K562 (cell line): ENCODE measurements at regions not wholly inside any gene's neighbourhood (a gene's known extent, or its start where the extent isn't known, plus 50 kb on each side); places are given as distances from the start of the nearest gene placed in this dataset.
A peak's percentile ranks its signal among the peaks of the same experiment; 100 is the strongest.

Experiments used
- ARID1B ChIP-seq: fragments of 450-650 bp; IDR thresholded peaks from 2 replicates; pipeline ENCODE4 v1.6.1; 2016; ENCODE audit warnings: antibody characterized with exemption, mild to moderate bottlenecking, inconsistent platforms
- BCL6 ChIP-seq: fragments of 250-450 bp; sonication (Bioruptor Pico); IDR thresholded peaks from 2 replicates; pipeline ENCODE4 v1.4.0; 2020
- CBX8 ChIP-seq: fragments of 200-600 bp; sonication (generic); IDR thresholded peaks from 2 replicates; pipeline ENCODE4 v1.6.1; 2012; ENCODE audit warnings: borderline replicate concordance, mixed run types, low read depth, mild to moderate bottlenecking, moderate library complexity, mixed read lengths, low read length, control low read depth, inconsistent platforms; ENCODE audit not compliant: poor library complexity, severe bottlenecking; ENCODE audit errors: extremely low read depth
- ELF4 ChIP-seq: fragments of 450-650 bp; formaldehyde crosslinking; IDR thresholded peaks from 2 replicates; pipeline ENCODE4 v1.4.0; 2022; ENCODE audit warnings: missing genetic modification characterization
- ESRRB ChIP-seq: fragments of 250-450 bp; sonication (Bioruptor Pico); IDR thresholded peaks from 2 replicates; pipeline ENCODE4 v1.5.0; 2020; ENCODE audit warnings: mild to moderate bottlenecking, moderate library complexity, borderline replicate concordance
- GABPB2 ChIP-seq: fragments of 250-450 bp; sonication (Bioruptor Pico); conservative IDR thresholded peaks from 2 replicates; pipeline ENCODE4 v1.5.1; 2021; ENCODE audit warnings: mild to moderate bottlenecking
- GATAD2B ChIP-seq: fragments of 450-650 bp; IDR thresholded peaks from 2 replicates; pipeline ENCODE4 v1.6.1; 2017; ENCODE audit warnings: mild to moderate bottlenecking, borderline replicate concordance
- HDAC6 ChIP-seq: IDR thresholded peaks from 2 replicates; pipeline ENCODE4 v1.6.1; 2012; ENCODE audit warnings: low read depth, mild to moderate bottlenecking, control low read depth, inconsistent platforms, low read length, moderate library complexity
- MCM7 ChIP-seq, 2 experiments: fragments of 450-650 bp; IDR thresholded peaks; 2 replicates each; pipeline ENCODE4 v1.6.1; 2016 to 2018
- PHF8 ChIP-seq: fragments of 200-600 bp; sonication (generic); IDR thresholded peaks from 2 replicates; pipeline ENCODE4 v1.6.1; 2012; ENCODE audit warnings: mixed run types, mild to moderate bottlenecking, inconsistent platforms, low read length, moderate library complexity, borderline replicate concordance
- PTBP1 ChIP-seq: fragments of 200-400 bp; formaldehyde crosslinking; IDR thresholded peaks from 2 replicates; pipeline ENCODE4 v1.6.1; 2017; ENCODE audit warnings: low read depth, low read length
- PYGO2 ChIP-seq: fragments of 450-650 bp; IDR thresholded peaks from 2 replicates; pipeline ENCODE4 v1.6.1; 2016; ENCODE audit warnings: mild to moderate bottlenecking, missing genetic modification characterization, moderate library complexity, missing compliant biosample characterization
- SETDB1 ChIP-seq: IDR thresholded peaks from one replicate; pipeline ENCODE4 v1.6.1; 2012; ENCODE audit warnings: low read length, control low read depth, inconsistent platforms
- SUPT5H ChIP-seq: fragments of 450-650 bp; IDR thresholded peaks from 2 replicates; pipeline ENCODE4 v1.6.1; 2016
- TCF7L2 ChIP-seq: fragments of 150-350 bp; IDR thresholded peaks from 2 replicates; pipeline ENCODE4 v1.6.1; 2016; ENCODE audit warnings: low read depth, mild to moderate bottlenecking, low read length, moderate library complexity
- TOE1 ChIP-seq, 2 experiments: fragments of 450-650 bp in 1 of 2; sonication (generic) in 1 of 2; formaldehyde crosslinking in 1 of 2; IDR thresholded peaks; 2 replicates each; pipeline versions ENCODE4 v1.7.1 to v1.8.0; 2016 to 2022; ENCODE audit warnings: borderline replicate concordance in 2 of 2, mild to moderate bottlenecking in 2 of 2, antibody characterized with exemption in 1 of 2, inconsistent platforms in 1 of 2, low read depth in 1 of 2, missing genetic modification reagents in 1 of 2, moderate library complexity in 1 of 2
- XRCC4 ChIP-seq: IDR thresholded peaks from one replicate; pipeline ENCODE4 v1.6.1; 2011; ENCODE audit not compliant: insufficient read depth, insufficient read length; ENCODE audit errors: extremely low read depth
- ZFP1 ChIP-seq: fragments of 450-650 bp; formaldehyde crosslinking; IDR thresholded peaks from 2 replicates; pipeline ENCODE4 v1.4.0; 2020; ENCODE audit warnings: mild to moderate bottlenecking, mixed read lengths
- ZFP36 ChIP-seq: fragments of 150-350 bp; IDR thresholded peaks from 2 replicates; pipeline ENCODE4 v1.6.1; 2018; ENCODE audit warnings: low read length, low read depth; ENCODE audit not compliant: partially characterized antibody
- ZNF143 ChIP-seq: sonication (generic); formaldehyde crosslinking; IDR thresholded peaks from 2 replicates; pipeline ENCODE4 v1.9.0; 2022; ENCODE audit warnings: mild to moderate bottlenecking, missing genetic modification reagents
- ZNF347 ChIP-seq: fragments of 450-650 bp; formaldehyde crosslinking; IDR thresholded peaks from 2 replicates; pipeline ENCODE4 v1.4.0; 2020; ENCODE audit warnings: low read depth, mild to moderate bottlenecking, moderate library complexity
- ZNF384 ChIP-seq: IDR thresholded peaks from 2 replicates; pipeline ENCODE4 v1.6.1; 2012; ENCODE audit warnings: low read depth, low read length, improper control_type of control experiment
- ZNF507 ChIP-seq: conservative IDR thresholded peaks from 2 replicates; pipeline ENCODE4 v1.6.1; 2017; ENCODE audit warnings: missing genetic modification characterization, missing compliant biosample characterization
- ZNF57 ChIP-seq: fragments of 450-650 bp; formaldehyde crosslinking; IDR thresholded peaks from 2 replicates; pipeline ENCODE4 v1.4.0; 2020; ENCODE audit warnings: mild to moderate bottlenecking, moderate library complexity
- ZNF707 ChIP-seq: fragments of 250-450 bp; sonication (Bioruptor Pico); conservative IDR thresholded peaks from 2 replicates; pipeline ENCODE4 v1.8.0; 2022; ENCODE audit warnings: inconsistent platforms, mild to moderate bottlenecking, moderate library complexity
- ZNF780A ChIP-seq: fragments of 250-450 bp; sonication (Bioruptor Pico); IDR thresholded peaks from 2 replicates; pipeline ENCODE4 v1.5.0; 2021; ENCODE audit warnings: mild to moderate bottlenecking
- TF ChIP-seq, protein P1 (sequence below): fragments of 250-450 bp; sonication (Bioruptor Pico); IDR thresholded peaks from 2 replicates; pipeline ENCODE4 v1.6.1; 2021; ENCODE audit warnings: mild to moderate bottlenecking
- TF ChIP-seq, protein P2 (sequence below): sonication (generic); formaldehyde crosslinking; IDR thresholded peaks from 2 replicates; pipeline ENCODE4 v1.8.0; 2022; ENCODE audit warnings: missing genetic modification reagents, mild to moderate bottlenecking, borderline replicate concordance
- TF ChIP-seq, protein P3 (sequence below): fragments of 450-650 bp; conservative IDR thresholded peaks from 2 replicates; pipeline ENCODE4 v1.6.1; 2016; ENCODE audit warnings: missing genetic modification characterization, low read depth, mild to moderate bottlenecking, control low read depth, missing compliant biosample characterization

DNA sequence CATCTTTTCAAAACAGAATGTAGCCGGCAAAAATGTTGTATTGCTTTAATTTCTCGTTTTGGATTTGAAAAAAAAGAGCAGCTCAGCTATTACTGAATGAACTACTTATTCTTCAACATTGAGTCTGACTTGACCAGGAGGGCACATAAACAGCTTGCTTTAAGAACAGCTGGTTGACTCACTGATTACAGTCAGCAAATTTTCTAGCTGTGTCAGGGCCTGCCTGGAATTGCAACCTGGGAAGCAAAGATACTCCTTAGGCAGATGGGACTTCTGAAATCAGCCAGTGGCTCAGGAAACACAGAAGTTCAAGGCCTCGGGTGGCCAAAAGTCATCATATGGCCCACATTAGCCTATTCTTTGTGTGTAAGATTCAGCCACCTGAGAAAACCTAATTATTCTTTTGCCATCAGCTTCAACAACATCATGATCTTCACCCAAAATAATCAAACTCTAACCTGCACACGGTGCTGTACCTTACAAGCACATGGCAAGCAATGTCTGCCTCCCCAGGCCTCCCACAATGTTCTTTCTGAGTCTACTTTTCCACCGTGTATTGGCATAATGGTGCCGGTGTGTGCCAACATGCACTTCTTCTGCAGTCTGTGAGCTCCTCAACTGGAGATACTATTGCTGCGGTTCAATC, 307.2 kb downstream of the HHIPL2 start (continued):
- TF ChIP-seq GATAD2B (no peak), PTBP1 (no peak), BCL6 (no peak), SETDB1 (no peak), TOE1 (IDR thresholded peaks at IDR 0.05; ENCODE audit: borderline replicate concordance) (no peak), TOE1 (CRISPR knock-in tag; IDR thresholded peaks at IDR 0.05; ENCODE audit: borderline replicate concordance, low read depth) (no peak), PYGO2 (tag) (no peak), CBX8 (no peak), ELF4 (CRISPR knock-in tag) (no peak), ARID1B (peak; percentile 83), ZNF57 (CRISPR knock-in tag) (no peak), HDAC6 (no peak), XRCC4 (no peak), GABPB2 (no peak), ZFP1 (no peak), MCM7 (IDR thresholded peaks at IDR 0.05) (no peak), ZNF780A (CRISPR knock-in tag) (0 out of 2 replicates have a peak, but pooled peaks have one; percentile 32), ZNF507 (tag) (no peak), ZNF707 (no peak), TCF7L2 (no peak), SUPT5H (no peak), PHF8 (peak; percentile 15; the same call in 1 of the 2 replicates), ZNF143 (CRISPR knock-in tag) (no peak), ZNF347 (CRISPR knock-in tag) (no peak), ZFP36 (peak; percentile 63), ZNF384 (no peak), ESRRB (CRISPR knock-in tag) (no peak)
- TF ChIP-seq, protein P1, sequence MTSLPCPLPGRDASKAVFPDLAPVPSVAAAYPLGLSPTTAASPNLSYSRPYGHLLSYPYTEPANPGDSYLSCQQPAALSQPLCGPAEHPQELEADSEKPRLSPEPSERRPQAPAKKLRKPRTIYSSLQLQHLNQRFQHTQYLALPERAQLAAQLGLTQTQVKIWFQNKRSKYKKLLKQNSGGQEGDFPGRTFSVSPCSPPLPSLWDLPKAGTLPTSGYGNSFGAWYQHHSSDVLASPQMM, result no peak
- TF ChIP-seq, protein P2, sequence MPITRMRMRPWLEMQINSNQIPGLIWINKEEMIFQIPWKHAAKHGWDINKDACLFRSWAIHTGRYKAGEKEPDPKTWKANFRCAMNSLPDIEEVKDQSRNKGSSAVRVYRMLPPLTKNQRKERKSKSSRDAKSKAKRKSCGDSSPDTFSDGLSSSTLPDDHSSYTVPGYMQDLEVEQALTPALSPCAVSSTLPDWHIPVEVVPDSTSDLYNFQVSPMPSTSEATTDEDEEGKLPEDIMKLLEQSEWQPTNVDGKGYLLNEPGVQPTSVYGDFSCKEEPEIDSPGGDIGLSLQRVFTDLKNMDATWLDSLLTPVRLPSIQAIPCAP (CRISPR knock-in tag), result no peak
- TF ChIP-seq, protein P3, sequence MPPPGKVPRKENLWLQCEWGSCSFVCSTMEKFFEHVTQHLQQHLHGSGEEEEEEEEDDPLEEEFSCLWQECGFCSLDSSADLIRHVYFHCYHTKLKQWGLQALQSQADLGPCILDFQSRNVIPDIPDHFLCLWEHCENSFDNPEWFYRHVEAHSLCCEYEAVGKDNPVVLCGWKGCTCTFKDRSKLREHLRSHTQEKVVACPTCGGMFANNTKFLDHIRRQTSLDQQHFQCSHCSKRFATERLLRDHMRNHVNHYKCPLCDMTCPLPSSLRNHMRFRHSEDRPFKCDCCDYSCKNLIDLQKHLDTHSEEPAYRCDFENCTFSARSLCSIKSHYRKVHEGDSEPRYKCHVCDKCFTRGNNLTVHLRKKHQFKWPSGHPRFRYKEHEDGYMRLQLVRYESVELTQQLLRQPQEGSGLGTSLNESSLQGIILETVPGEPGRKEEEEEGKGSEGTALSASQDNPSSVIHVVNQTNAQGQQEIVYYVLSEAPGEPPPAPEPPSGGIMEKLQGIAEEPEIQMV (tag), result 0 out of 2 replicates have a peak, but pooled peaks have one; percentile 12
